ENCODE measurements at regions not wholly inside any gene's neighbourhood (a gene's known extent, or its start where the extent isn't known, plus 50 kb on each side); places are given as distances from the start of the nearest gene placed in this dataset.

DNA sequence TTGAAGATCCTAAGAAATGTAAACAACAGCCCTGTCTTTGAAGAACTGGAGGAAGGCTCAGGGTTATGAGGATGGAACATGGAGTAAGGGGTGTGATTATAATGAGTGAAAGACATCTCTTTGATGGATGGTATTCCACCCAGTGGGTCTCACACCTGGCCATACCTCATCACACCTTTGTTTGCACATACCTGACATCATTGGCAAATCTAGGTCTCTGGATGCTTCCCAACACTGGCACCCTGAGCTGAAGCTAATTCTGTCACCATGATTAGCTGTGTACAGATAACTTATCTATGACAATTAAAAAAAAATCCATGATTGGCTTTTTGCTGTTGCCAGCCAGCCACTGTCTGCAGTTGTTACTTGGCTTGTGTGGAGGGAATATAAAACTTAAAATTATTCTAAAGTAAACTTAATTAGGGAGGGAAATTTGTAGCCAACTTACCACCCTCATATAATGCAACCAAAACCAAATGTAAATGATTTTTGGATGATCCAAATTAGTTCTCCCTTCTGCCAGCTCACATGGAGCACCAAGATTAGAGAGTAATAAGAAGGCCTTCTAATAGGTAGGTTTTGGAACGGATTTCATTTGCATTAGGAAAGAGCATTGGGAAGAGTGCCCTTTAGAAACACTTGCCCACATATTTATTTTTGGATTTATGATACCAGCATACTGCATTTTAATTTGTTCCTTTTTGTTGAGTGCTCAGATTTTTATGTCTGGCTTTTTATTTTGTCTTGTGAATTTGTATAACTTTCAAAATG lies 249.5 kb downstream of the SOX4 start:
- H3K27me3 ChIP-seq (ENCODE audit: insufficient read depth, low read length) = no peaks in the 10 kb centered on the region
- no peak overlapping the region for H3K27ac Mint-ChIP-seq (ENCODE audit: unreplicated experiment)
- H3K9ac ChIP-seq (ENCODE audit: low read length) = no peak overlapping the region
- peaks cover 2% of the 10 kb centered on the region for H3K9me3 Mint-ChIP-seq (ENCODE audit: unreplicated experiment)
- H3K27ac ChIP-seq (ENCODE audit: low read depth, low read length) = no peak overlapping the region
- no peak overlapping the region for H3K4me3 ChIP-seq (ENCODE audit: insufficient read depth, low read depth, low read length)
- H3K36me3 Mint-ChIP-seq (ENCODE audit: low read depth, unreplicated experiment) = peaks cover 6% of the 10 kb centered on the region
- H3K79me2 ChIP-seq (ENCODE audit: insufficient read depth, low read length) = no peaks in the 10 kb centered on the region
- no peaks in the 10 kb centered on the region for H3K9me3 ChIP-seq (ENCODE audit: insufficient read depth, low read depth, low read length)
- DNase-seq (ENCODE audit: low read depth) (no peak), FAIRE-seq (no peak)
- no peaks in the 10 kb centered on the region for H3K36me3 ChIP-seq (ENCODE audit: insufficient read depth, low read length)
- H3K4me1 ChIP-seq (ENCODE audit: insufficient read depth, low read length) = peaks cover 12% of the 10 kb centered on the region
- no peak overlapping the region for H3K4me2 ChIP-seq (ENCODE audit: low read length)
- H4K20me1 ChIP-seq (ENCODE audit: insufficient read depth, low read length) = no peaks in the 10 kb centered on the region
- H3K4me3 Mint-ChIP-seq (ENCODE audit: unreplicated experiment) = no peak overlapping the region
- peaks cover 47% of the 10 kb centered on the region for H3K4me1 Mint-ChIP-seq (ENCODE audit: low read depth, unreplicated experiment)
- no peak for TF ChIP-seq EZH2 (IDR thresholded peaks at IDR 0.05; ENCODE audit: insufficient read depth, low read length)
- TF ChIP-seq, protein P1, sequence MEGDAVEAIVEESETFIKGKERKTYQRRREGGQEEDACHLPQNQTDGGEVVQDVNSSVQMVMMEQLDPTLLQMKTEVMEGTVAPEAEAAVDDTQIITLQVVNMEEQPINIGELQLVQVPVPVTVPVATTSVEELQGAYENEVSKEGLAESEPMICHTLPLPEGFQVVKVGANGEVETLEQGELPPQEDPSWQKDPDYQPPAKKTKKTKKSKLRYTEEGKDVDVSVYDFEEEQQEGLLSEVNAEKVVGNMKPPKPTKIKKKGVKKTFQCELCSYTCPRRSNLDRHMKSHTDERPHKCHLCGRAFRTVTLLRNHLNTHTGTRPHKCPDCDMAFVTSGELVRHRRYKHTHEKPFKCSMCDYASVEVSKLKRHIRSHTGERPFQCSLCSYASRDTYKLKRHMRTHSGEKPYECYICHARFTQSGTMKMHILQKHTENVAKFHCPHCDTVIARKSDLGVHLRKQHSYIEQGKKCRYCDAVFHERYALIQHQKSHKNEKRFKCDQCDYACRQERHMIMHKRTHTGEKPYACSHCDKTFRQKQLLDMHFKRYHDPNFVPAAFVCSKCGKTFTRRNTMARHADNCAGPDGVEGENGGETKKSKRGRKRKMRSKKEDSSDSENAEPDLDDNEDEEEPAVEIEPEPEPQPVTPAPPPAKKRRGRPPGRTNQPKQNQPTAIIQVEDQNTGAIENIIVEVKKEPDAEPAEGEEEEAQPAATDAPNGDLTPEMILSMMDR (IDR thresholded peaks at IDR 0.05; ENCODE audit: insufficient read depth, low read depth, low read length) = no peak
- no peaks in the 10 kb centered on the region for H3K27me3 Mint-ChIP-seq (ENCODE audit: low read depth, unreplicated experiment)
- no peak overlapping the region for H2AFZ ChIP-seq (ENCODE audit: low read depth, low read length)

DNA sequence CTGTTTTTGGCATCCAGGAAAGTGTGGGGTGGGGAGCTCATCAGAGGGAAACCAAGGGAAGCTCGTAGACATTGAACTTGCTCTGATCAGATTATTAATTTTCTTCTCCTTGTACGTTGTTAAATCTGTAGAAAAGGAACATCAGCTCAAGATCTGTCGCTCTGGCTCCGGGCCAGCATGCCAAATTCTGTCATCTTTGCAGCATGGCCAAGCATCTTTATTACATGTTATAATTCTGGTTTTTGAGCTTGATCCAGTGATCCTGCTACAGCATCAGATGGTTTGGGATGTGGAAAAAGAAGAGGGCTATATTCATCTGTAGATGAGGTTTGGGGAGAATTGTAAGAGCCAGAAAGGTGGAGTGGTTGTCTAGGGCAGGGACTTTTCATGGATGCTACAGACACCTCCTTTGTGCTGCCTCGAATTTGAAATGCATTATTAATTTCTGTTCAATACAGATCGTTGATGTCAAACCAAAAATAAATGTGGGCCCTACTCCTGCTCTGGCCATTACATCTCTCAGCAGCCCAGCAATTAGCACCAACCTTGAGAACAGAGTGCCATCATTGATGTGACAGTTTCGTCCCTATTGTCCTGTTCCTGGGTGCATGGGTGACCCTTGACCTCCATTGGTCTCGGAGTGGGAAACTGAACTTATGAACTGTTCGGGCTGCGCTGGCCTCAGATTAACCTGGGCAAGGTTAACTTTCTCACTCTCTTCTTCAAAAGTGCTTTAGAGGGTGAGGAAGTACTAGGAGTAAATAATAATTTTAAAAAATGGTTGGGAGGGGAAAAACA lies 250.8 kb downstream of the SOX4 start:
- Mint-ChIP-seq H3K27ac (ENCODE audit: unreplicated experiment) (no peak overlapping the region), H3K4me1 (ENCODE audit: low read depth, unreplicated experiment) (peaks cover 51% of the 10 kb centered on the region), H3K36me3 (ENCODE audit: low read depth, unreplicated experiment) (peaks cover 9% of the 10 kb centered on the region), H3K27me3 (ENCODE audit: low read depth, unreplicated experiment) (no peaks in the 10 kb centered on the region), H3K4me3 (ENCODE audit: unreplicated experiment) (no peak overlapping the region), H3K9me3 (ENCODE audit: unreplicated experiment) (peaks cover 2% of the 10 kb centered on the region)
- no peaks in the 10 kb centered on the region for H3K9me3 ChIP-seq (ENCODE audit: insufficient read depth, low read depth, low read length)
- no peaks in the 10 kb centered on the region for H3K79me2 ChIP-seq (ENCODE audit: insufficient read depth, low read length)
- no peak overlapping the region for H3K4me3 ChIP-seq (ENCODE audit: insufficient read depth, low read depth, low read length)
- no peak for TF ChIP-seq EZH2 (IDR thresholded peaks at IDR 0.05; ENCODE audit: insufficient read depth, low read length)
- TF ChIP-seq, protein P1 (IDR thresholded peaks at IDR 0.05; ENCODE audit: insufficient read depth, low read depth, low read length) = no peak
- no peaks in the 10 kb centered on the region for H3K27me3 ChIP-seq (ENCODE audit: insufficient read depth, low read length)
- H3K27ac ChIP-seq (ENCODE audit: low read depth, low read length) = no peak overlapping the region
- peaks cover 12% of the 10 kb centered on the region for H3K4me1 ChIP-seq (ENCODE audit: insufficient read depth, low read length)
- H3K9ac ChIP-seq (ENCODE audit: low read length) = no peak overlapping the region
- no peak overlapping the region for H2AFZ ChIP-seq (ENCODE audit: low read depth, low read length)
- H3K4me2 ChIP-seq (ENCODE audit: low read length) = no peak overlapping the region
- H4K20me1 ChIP-seq (ENCODE audit: insufficient read depth, low read length) = no peaks in the 10 kb centered on the region
- no peaks in the 10 kb centered on the region for H3K36me3 ChIP-seq (ENCODE audit: insufficient read depth, low read length)
- DNase-seq (ENCODE audit: low read depth) (no peak), FAIRE-seq (no peak)
